GM19351 (cell line): ENCODE measurements at regions not wholly inside any gene's neighbourhood (a gene's known extent, or its start where the extent isn't known, plus 50 kb on each side); places are given as distances from the start of the nearest gene placed in this dataset.

Experiments
- ATAC-seq: cut with Tn5 transposase; IDR thresholded peaks from one replicate; pipeline ENCODE4 v1.9.1; 2021; ENCODE audit warnings: mild to moderate bottlenecking, moderate library complexity; ENCODE audit not compliant: unreplicated experiment

DNA sequence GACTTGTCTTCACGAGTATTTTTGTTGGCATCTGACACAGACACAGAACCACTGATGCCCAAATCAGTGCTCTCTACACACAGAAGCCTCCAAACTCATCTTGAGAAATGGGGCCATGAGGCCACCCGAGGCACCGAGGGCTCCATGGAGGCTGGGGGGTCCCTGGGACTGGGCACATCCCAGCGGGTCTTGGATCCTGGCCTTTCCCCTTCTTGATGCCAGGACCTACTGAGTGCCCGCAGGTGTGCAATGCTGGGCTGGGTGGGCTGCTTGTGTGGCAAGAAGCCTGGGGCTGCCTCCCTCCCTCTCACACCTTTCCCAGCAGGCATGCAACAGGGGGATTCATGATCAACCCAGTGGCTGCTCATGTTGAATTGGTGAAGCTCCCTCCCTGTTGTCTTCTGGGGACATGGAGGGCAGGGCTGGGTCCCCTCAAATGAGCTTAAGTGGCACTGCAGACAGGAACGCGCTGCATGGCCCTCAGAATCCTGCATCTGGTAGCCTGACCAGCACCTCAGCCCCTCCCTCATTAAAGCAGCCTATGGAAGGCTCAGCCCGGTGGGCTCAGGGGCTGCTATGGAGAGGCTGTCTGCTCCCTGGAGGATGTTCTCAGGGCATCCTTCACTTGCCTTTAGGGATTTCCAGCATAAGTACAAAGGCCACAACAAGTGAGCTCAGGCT is 63.7 kb upstream of the SIMC1 start:
- ATAC-seq = no peak

DNA sequence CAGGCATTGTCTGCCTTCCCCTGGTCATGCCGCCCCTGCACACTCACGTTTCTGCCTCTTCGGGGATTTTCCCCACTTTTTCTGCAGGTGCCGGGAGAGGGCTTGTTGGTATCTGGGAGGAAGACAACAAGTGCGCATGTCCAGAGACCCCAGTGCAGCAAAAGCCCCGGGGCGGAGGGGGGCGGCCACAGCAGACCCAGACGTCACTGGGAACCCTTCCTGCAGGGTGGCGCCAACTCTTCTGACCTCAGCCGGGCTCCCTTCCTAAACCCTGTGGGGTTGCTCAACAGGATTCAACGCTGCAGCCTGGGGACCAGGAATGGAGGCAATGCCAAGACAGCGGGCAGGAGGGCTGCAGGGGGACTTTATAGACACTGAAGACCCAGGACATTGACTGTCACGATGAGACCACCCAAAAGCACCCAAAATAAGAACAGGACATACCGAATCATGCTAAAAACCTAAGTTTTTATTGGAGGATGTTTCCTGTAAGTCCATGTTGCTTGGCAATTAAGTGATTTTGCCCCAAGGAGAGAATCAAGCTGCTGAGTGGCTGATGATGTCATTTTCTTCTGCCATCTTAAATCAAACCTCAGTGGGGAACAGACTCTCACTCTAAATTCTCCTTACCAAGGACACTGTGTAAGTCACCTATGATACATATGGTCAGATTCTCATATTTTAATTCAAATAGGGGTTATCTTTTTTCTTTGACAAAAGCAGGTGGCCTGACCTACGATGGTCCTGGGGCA is 62.9 kb upstream of the SIMC1 start:
- no peak for ATAC-seq

- ATAC-seq = no peak
Observed at GRCh38 chr5:176176231-176176630, 62.0 kb upstream of the SIMC1 start.

DNA sequence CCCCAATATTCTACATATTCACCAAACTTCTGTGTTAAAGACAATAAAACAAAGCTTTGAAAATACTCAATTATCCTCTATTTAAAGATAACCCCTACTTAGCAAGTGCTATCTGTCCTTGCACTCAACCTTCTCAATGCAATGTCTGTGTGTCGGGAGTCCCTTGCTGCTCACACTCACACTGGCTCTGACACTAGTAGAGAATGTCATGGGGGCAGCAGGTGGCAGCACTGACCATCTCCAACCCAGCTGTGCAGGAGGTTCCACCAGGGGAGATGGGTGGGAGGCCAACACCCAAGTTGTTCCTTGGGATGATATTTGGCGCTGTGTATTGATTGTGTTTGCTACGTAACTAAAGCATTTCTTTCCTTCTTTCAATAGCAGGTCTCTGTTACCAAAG is 59.4 kb upstream of the SIMC1 start:
- ATAC-seq = no peak

DNA sequence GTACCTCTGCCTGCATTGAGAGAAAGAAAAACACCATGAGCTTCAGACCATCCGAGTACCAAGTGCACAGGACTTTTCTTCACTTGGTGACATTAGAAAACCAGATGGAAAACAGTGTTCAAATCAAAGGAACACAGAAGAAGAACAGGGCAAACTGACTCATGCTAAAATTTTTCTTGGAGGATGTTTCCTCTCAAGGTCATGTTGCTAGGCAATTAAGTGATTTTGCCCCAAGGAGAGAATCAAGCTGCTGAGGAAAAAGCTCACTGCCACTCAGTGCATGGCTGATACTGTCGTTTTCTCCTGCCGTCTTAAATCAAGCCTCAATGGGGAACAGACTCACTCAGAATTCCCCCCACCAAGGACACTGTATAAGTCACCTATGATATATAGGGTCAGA is 57.9 kb upstream of the SIMC1 start:
- no peak for ATAC-seq

GRCh38 chr5:176180781-176181180 is 57.4 kb upstream of the SIMC1 start:
- no peak for ATAC-seq

DNA sequence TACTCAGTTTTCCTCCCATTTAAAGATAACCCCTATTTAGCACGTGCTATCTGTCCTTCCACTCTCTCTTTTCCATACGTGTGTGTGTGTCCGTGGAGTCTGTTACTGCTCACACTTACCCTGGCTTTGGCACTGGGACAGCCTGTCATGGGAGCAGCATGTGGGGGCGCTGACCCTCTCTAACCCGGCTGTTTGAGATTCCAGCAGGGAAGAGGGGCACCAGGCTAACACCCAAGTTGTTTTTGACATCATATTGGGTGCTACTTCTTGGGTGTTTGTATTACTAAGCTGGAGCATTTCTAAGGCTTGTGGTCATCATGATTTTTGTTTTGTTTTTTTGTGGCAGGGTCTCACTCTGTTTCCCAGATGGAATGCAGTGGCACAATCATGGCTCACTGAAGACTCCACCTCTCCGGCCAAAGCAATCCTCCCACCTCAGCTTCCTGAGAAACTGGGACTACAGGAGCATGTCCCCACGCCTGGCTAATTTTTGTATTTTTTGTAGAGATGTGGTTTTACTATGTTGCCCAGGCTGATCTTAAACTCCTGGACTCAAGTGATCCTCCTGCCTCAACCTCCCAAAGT is 56.9 kb upstream of the SIMC1 start:
- no peak for ATAC-seq

- ATAC-seq = no peak
Observed at GRCh38 chr5:176183321-176184074, 54.7 kb upstream of the SIMC1 start.

DNA sequence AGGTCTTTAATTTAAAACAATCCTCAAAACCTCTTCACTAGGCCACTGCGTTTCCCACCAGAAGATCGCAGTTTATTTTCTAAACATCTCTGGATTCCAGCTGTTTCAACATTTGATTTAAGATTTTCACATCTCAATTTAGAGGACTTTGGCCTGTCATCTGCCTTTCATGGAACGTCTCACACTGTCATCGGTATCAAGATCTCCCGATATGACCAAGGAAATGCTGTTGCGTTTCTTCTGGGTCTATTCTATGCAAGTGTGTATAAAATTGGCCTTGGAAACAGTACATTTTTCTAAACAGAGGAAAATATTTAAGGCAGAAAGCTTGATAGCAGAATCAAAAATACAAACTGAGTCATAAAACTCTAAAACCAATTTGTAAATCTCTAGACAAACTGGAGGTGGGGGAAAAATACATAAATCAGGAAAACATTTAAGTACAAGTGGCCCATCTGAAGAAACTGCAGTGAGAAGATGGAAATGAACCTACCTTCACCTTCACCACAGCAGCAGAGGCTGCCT is 53.6 kb upstream of the SIMC1 start:
- ATAC-seq = no peak

DNA sequence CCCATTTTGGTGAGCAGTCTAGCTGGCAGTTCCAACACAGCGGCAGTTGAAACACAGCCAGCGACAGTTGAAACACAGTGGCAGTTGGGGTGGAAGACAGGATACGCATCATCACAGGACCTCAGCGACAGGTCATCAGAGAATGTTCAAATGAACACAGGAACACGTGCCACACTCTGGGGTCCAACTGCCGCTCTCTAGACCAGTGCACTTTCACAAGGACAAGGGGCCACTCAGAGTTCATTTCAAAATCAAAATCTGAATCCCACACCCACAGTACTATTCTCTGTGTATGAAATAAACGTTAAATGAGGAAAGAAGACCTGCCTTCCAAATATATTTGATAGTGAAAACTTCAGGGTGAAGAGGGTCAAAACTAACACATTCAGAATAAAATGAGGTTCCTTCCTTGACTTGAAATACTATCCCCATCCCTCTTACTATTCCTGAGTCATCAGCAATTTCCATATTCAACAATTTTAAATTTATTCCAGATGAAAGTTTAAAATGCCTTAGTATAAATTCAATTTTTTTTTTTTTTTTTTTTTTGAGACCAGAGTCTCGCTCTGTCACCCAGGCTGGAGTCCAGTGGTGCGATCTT is 53.0 kb upstream of the SIMC1 start:
- no peak for ATAC-seq

- no peak for ATAC-seq
Observed at GRCh38 chr5:176186107-176186506, 52.1 kb upstream of the SIMC1 start.

- no peak for ATAC-seq
Observed at GRCh38 chr5:176187276-176188062, 50.8 kb upstream of the SIMC1 start.

GRCh38 chr5:176188085-176188484 is 50.1 kb upstream of the SIMC1 start:
- no peak for ATAC-seq
